H9 (cell line): ENCODE measurements at regions not wholly inside any gene's neighbourhood (a gene's known extent, or its start where the extent isn't known, plus 50 kb on each side); places are given as distances from the start of the nearest gene placed in this dataset.

ENCODE experiments used
- DNase-seq: peaks from one replicate; pipeline ENCODE4 v3.0.0-alpha.2; 2017
- H2AFZ ChIP-seq: one replicate; pipeline ENCODE4 v1.6.1; 2013; ENCODE audit warnings: mild to moderate bottlenecking, low read length, control low read depth, moderate library complexity
- H2AK5ac ChIP-seq: 2 replicates; pipeline ENCODE4 v1.6.1; 2013; ENCODE audit warnings: low read length, control low read depth, mixed read lengths; ENCODE audit not compliant: insufficient read length
- H2BK120ac ChIP-seq: one replicate; pipeline ENCODE4 v1.6.1; 2013; ENCODE audit warnings: low read depth, mild to moderate bottlenecking, low read length, control low read depth, inconsistent platforms; ENCODE audit not compliant: poor library complexity, severe bottlenecking
- H2BK12ac ChIP-seq: 2 replicates; pipeline ENCODE4 v1.6.1; 2013; ENCODE audit warnings: low read length, control low read depth, mixed read lengths, low read depth; ENCODE audit not compliant: insufficient read length
- H2BK15ac ChIP-seq: 2 replicates; pipeline ENCODE4 v1.6.1; 2013; ENCODE audit warnings: low read depth, low read length, control low read depth
- H2BK20ac ChIP-seq: one replicate; pipeline ENCODE4 v1.6.1; 2013; ENCODE audit warnings: low read depth, mild to moderate bottlenecking, low read length, control low read depth, inconsistent platforms; ENCODE audit not compliant: poor library complexity, severe bottlenecking
- H2BK5ac ChIP-seq: 2 replicates; pipeline ENCODE4 v1.6.1; 2013; ENCODE audit warnings: low read length, control low read depth, mixed read lengths; ENCODE audit not compliant: insufficient read length
- H3K14ac ChIP-seq: 2 replicates; pipeline ENCODE4 v1.6.1; 2013; ENCODE audit warnings: low read length, control low read depth; ENCODE audit not compliant: insufficient read depth
- H3K18ac ChIP-seq: 2 replicates; pipeline ENCODE4 v1.6.1; 2013; ENCODE audit warnings: low read depth, mild to moderate bottlenecking, mixed read lengths, low read length, control low read depth; ENCODE audit not compliant: insufficient read length
- H3K23ac ChIP-seq: 2 replicates; pipeline ENCODE4 v1.6.1; 2013; ENCODE audit warnings: low read length, control low read depth, mixed read lengths, low read depth; ENCODE audit not compliant: insufficient read length
- H3K23me2 ChIP-seq: 2 replicates; pipeline ENCODE4 v1.6.1; 2013; ENCODE audit warnings: low read depth, mild to moderate bottlenecking, mixed read lengths, low read length, control low read depth; ENCODE audit not compliant: insufficient read length, poor library complexity, severe bottlenecking
- H3K27ac ChIP-seq: 2 replicates; pipeline ENCODE4 v1.5.1; 2013; ENCODE audit warnings: low read length, control low read depth, mixed read lengths, low read depth; ENCODE audit not compliant: insufficient read length
- H3K27me3 ChIP-seq: 2 replicates; pipeline ENCODE4 v1.6.1; 2013; ENCODE audit warnings: low read length, control low read depth, inconsistent platforms; ENCODE audit not compliant: insufficient read depth
- H3K4ac ChIP-seq: 2 replicates; pipeline ENCODE4 v1.6.1; 2013; ENCODE audit warnings: low read depth, mild to moderate bottlenecking, control low read depth, inconsistent platforms, low read length, moderate library complexity
- H3K4me1 ChIP-seq: 2 replicates; pipeline ENCODE4 v1.6.1; 2013; ENCODE audit warnings: low read length, control low read depth, inconsistent platforms; ENCODE audit not compliant: insufficient read depth
- H3K4me2 ChIP-seq: 2 replicates; pipeline ENCODE4 v1.6.1; 2013; ENCODE audit warnings: low read length, control low read depth, mixed read lengths; ENCODE audit not compliant: insufficient read length, insufficient read depth
- H3K56ac ChIP-seq: 2 replicates; pipeline ENCODE4 v1.6.1; 2013; ENCODE audit warnings: low read depth, mild to moderate bottlenecking, mixed read lengths, low read length, control low read depth; ENCODE audit not compliant: insufficient read length
- H3K79me1 ChIP-seq: 2 replicates; pipeline ENCODE4 v1.6.1; 2013; ENCODE audit warnings: low read depth, mild to moderate bottlenecking, moderate library complexity, low read length, control low read depth, inconsistent platforms; ENCODE audit not compliant: insufficient read depth, poor library complexity, severe bottlenecking
- H3K79me2 ChIP-seq: 2 replicates; pipeline ENCODE4 v1.6.1; 2013; ENCODE audit warnings: low read length, control low read depth, inconsistent platforms; ENCODE audit not compliant: insufficient read depth
- H3K9ac ChIP-seq: 2 replicates; pipeline ENCODE4 v1.6.1; 2013; ENCODE audit warnings: low read length, control low read depth, mixed read lengths; ENCODE audit not compliant: insufficient read length; ENCODE audit errors: extremely low read depth
- H3K9me3 ChIP-seq: one replicate; pipeline ENCODE4 v1.6.1; 2013; ENCODE audit warnings: low read depth, low read length, inconsistent platforms; ENCODE audit not compliant: control insufficient read depth
- H3T11ph ChIP-seq: one replicate; pipeline ENCODE4 v1.6.1; 2013; ENCODE audit warnings: mild to moderate bottlenecking, low read length, control low read depth, inconsistent platforms
- H4K20me1 ChIP-seq: one replicate; pipeline ENCODE4 v1.6.1; 2013; ENCODE audit not compliant: control insufficient read depth, insufficient read length, insufficient read depth
- H4K5ac ChIP-seq: 2 replicates; pipeline ENCODE4 v1.6.1; 2013; ENCODE audit warnings: low read depth, mild to moderate bottlenecking, mixed read lengths, low read length, control low read depth; ENCODE audit not compliant: insufficient read length
- H4K8ac ChIP-seq: replicated peaks from 2 replicates; pipeline ENCODE4 v1.6.1; 2013; ENCODE audit warnings: low read length, control low read depth, mixed read lengths, low read depth; ENCODE audit not compliant: insufficient read length
- H4K91ac ChIP-seq: 2 replicates; pipeline ENCODE4 v1.6.1; 2013; ENCODE audit warnings: low read depth, mild to moderate bottlenecking, moderate library complexity, mixed read lengths, low read length, control low read depth; ENCODE audit not compliant: insufficient read length
- H3K27ac Mint-ChIP-seq, 3 experiments: 2 replicates in 2 of 3; 3 replicates in 1 of 3; pipeline ENCODE4 v1.8.0; 2020 to 2021; ENCODE audit warnings: mixed read lengths in 3 of 3, mild to moderate bottlenecking in 1 of 3, moderate library complexity in 1 of 3
- H3K27me3 Mint-ChIP-seq: 2 replicates; pipeline ENCODE4 v1.8.0; 2021; ENCODE audit warnings: low read depth, mild to moderate bottlenecking, moderate library complexity, mixed read lengths
- H3K36me3 Mint-ChIP-seq, 3 experiments: 2 replicates in 2 of 3; 3 replicates in 1 of 3; pipeline ENCODE4 v1.8.0; 2020 to 2021; ENCODE audit warnings: low read depth in 3 of 3, mixed read lengths in 3 of 3; ENCODE audit not compliant: insufficient read depth in 1 of 3
- H3K4me1 Mint-ChIP-seq, 2 experiments: 2 replicates each; pipeline ENCODE4 v1.8.0; 2020; ENCODE audit warnings: mixed read lengths in 2 of 2
- H3K4me3 Mint-ChIP-seq, 2 experiments: 2 replicates in 1 of 2; 3 replicates in 1 of 2; pipeline ENCODE4 v1.8.0; 2020 to 2021; ENCODE audit warnings: mild to moderate bottlenecking in 2 of 2, mixed read lengths in 2 of 2, moderate library complexity in 1 of 2
- H3K9me3 Mint-ChIP-seq, 2 experiments: 2 replicates in 1 of 2; 3 replicates in 1 of 2; pipeline ENCODE4 v1.8.0; 2020; ENCODE audit warnings: mild to moderate bottlenecking in 2 of 2, mixed read lengths in 2 of 2, moderate library complexity in 1 of 2
- WGBS: extraction: QIAGEN DNeasy Blood & Tissue Kit; methylation state at CpG from one replicate; pipeline ENCODE4 v1.1.7; 2013; ENCODE audit warnings: missing lambda C conversion rate, low lambda C conversion rate, mixed read lengths; ENCODE audit not compliant: insufficient read length; ENCODE audit errors: extremely low coverage; 5-methylcytosine and 5-hydroxymethylcytosine counted together
- TF ChIP-seq, protein P1 (sequence below): fragments of 200-600 bp; sonication (generic); conservative IDR thresholded peaks from 3 replicates; pipeline ENCODE4 v1.8.0; 2021; ENCODE audit warnings: antibody characterized with exemption, mild to moderate bottlenecking

GRCh38 chr20:48314925-48315592 lies 512.7 kb downstream of the PREX1 start:
- H3K14ac ChIP-seq = no peak overlapping the region
- H3K4me1 ChIP-seq = peaks cover 3% of the 10 kb centered on the region; the same call in 1 of the 2 replicates
- H3K9ac ChIP-seq = no peak overlapping the region
- TF ChIP-seq, protein P1, sequence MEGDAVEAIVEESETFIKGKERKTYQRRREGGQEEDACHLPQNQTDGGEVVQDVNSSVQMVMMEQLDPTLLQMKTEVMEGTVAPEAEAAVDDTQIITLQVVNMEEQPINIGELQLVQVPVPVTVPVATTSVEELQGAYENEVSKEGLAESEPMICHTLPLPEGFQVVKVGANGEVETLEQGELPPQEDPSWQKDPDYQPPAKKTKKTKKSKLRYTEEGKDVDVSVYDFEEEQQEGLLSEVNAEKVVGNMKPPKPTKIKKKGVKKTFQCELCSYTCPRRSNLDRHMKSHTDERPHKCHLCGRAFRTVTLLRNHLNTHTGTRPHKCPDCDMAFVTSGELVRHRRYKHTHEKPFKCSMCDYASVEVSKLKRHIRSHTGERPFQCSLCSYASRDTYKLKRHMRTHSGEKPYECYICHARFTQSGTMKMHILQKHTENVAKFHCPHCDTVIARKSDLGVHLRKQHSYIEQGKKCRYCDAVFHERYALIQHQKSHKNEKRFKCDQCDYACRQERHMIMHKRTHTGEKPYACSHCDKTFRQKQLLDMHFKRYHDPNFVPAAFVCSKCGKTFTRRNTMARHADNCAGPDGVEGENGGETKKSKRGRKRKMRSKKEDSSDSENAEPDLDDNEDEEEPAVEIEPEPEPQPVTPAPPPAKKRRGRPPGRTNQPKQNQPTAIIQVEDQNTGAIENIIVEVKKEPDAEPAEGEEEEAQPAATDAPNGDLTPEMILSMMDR = no peak
- no peaks in the 10 kb centered on the region for H3K79me1 ChIP-seq
- H3K9me3 Mint-ChIP-seq = no peaks in the 10 kb centered on the region
- peaks cover 1% of the 10 kb centered on the region for H3K27me3 Mint-ChIP-seq
- H2BK15ac ChIP-seq = no peak overlapping the region
- H3T11ph ChIP-seq = no peak overlapping the region
- no peak overlapping the region for H3K23ac ChIP-seq
- no peak overlapping the region for H4K91ac ChIP-seq
- H2BK5ac ChIP-seq = no peak overlapping the region
- no peaks in the 10 kb centered on the region for H3K23me2 ChIP-seq
- no peaks in the 10 kb centered on the region for H3K9me3 ChIP-seq
- peaks cover 27 to 29% of the 10 kb centered on the region in 2 experiments for H3K4me1 Mint-ChIP-seq
- no peak overlapping the region for H4K5ac ChIP-seq
- no peaks in the 10 kb centered on the region for H4K20me1 ChIP-seq
- H3K27ac ChIP-seq = no peak overlapping the region
- H3K36me3 Mint-ChIP-seq = peaks cover 0 to 7% (median 0%) of the 10 kb centered on the region in 3 experiments; a peak in 3 of 7 replicates
- no peak overlapping the region for H3K56ac ChIP-seq
- no peak overlapping the region for H4K8ac ChIP-seq
- no peak overlapping the region for H3K4me2 ChIP-seq
- H2BK12ac ChIP-seq = no peak overlapping the region
- WGBS = no CpG with 5 or more reads among the region's 6 CpGs
- H2AFZ ChIP-seq = no peak overlapping the region
- no peak overlapping the region for H3K27ac Mint-ChIP-seq
- no peak overlapping the region for H3K4ac ChIP-seq
- H3K18ac ChIP-seq = no peak overlapping the region
- DNase-seq = no peak
- H2BK120ac ChIP-seq = no peak overlapping the region
- no peak overlapping the region for H2BK20ac ChIP-seq
- H3K4me3 Mint-ChIP-seq = no peak overlapping the region
- no peak overlapping the region for H2AK5ac ChIP-seq
- no peaks in the 10 kb centered on the region for H3K27me3 ChIP-seq
- H3K79me2 ChIP-seq = no peaks in the 10 kb centered on the region
